ENCODE measurements at regions not wholly inside any gene's neighbourhood (a gene's known extent, or its start where the extent isn't known, plus 50 kb on each side); places are given as distances from the start of the nearest gene placed in this dataset.

GRCh38 chr12:29843036-29843435 lies 59.3 kb upstream of the TMTC1 start:
- no peak for TF ChIP-seq MZF1 (tag by site-specific recombination; IDR thresholded peaks at IDR 0.05; ENCODE audit: borderline replicate concordance)
- TF ChIP-seq ZNF701 (tag by site-specific recombination; IDR thresholded peaks at IDR 0.05): no peak
- no peak for TF ChIP-seq TCF7L2 (IDR thresholded peaks at IDR 0.05; ENCODE audit: borderline replicate concordance, low read depth, low read length)
- TF ChIP-seq ZNF311 (tag by site-specific recombination; IDR thresholded peaks at IDR 0.05; ENCODE audit: borderline replicate concordance): no peak
- no peak for TF ChIP-seq OVOL3 (tag by site-specific recombination; IDR thresholded peaks at IDR 0.05)
- no peak for TF ChIP-seq GLI4 (tag by site-specific recombination; IDR thresholded peaks at IDR 0.05)
- TF ChIP-seq ZNF155 (tag by site-specific recombination; IDR thresholded peaks at IDR 0.05): no peak
- TF ChIP-seq ZBTB44 (tag by site-specific recombination; IDR thresholded peaks at IDR 0.05): no peak
- TF ChIP-seq INSM2 (tag by site-specific recombination; IDR thresholded peaks at IDR 0.05): no peak
- TF ChIP-seq ZNF280C (tag by site-specific recombination; IDR thresholded peaks at IDR 0.05): no peak
- no peak for TF ChIP-seq ZNF362 (tag by site-specific recombination; IDR thresholded peaks at IDR 0.05)
- TF ChIP-seq ZNF132 (tag by site-specific recombination; IDR thresholded peaks at IDR 0.05; ENCODE audit: borderline replicate concordance): no peak
- no peak for TF ChIP-seq ZNF596 (tag by site-specific recombination; IDR thresholded peaks at IDR 0.05)
- no peak for TF ChIP-seq HIC1 (tag by site-specific recombination; IDR thresholded peaks at IDR 0.05)
- no peak for TF ChIP-seq ZNF398 (tag by site-specific recombination; IDR thresholded peaks at IDR 0.05)
- TF ChIP-seq SCRT2 (tag by site-specific recombination; IDR thresholded peaks at IDR 0.05): no peak
- no peak for TF ChIP-seq MEIS1 (CRISPR knock-in tag; IDR thresholded peaks at IDR 0.05; ENCODE audit: borderline replicate concordance)
- no peak for TF ChIP-seq PRDM2 (tag by site-specific recombination; IDR thresholded peaks at IDR 0.05; ENCODE audit: borderline replicate concordance)
- no peak for TF ChIP-seq AEBP2 (tag by site-specific recombination; IDR thresholded peaks at IDR 0.05; ENCODE audit: borderline replicate concordance)
- POLR2A ChIA-PET: no interaction called here
- CTCF ChIA-PET: interaction anchor here (0.6 kb wide), 1 partner anchor 169 kb away, joined by 3 read pairs; no protein-coding TSS in a partner anchor

More at GRCh38 chr12:29843036-29843435, 59.3 kb upstream of the TMTC1 start:
- no peaks in the 10 kb centered on the region for H3K36me3 ChIP-seq (ENCODE audit: control insufficient read depth in 2 of 2, insufficient read depth in 1 of 2, low read length in 2 of 2)
- H3K27ac ChIP-seq (ENCODE audit: extremely low read depth, low read depth, low read length): no peak overlapping the region
- H3K4me1 ChIP-seq (ENCODE audit: control insufficient read depth, insufficient read depth, low read length): no peaks in the 10 kb centered on the region
- H3K4me3 ChIP-seq (ENCODE audit: low read depth, low read length): no peak overlapping the region
- H3K9me3 ChIP-seq (ENCODE audit: control insufficient read depth, insufficient read depth, low read depth, low read length): no peaks in the 10 kb centered on the region; the same call in 1 of the 2 replicates

All from HEK293 (cell line).